COR-L47 (cell line): ENCODE measurements at regions not wholly inside any gene's neighbourhood (a gene's known extent, or its start where the extent isn't known, plus 50 kb on each side); places are given as distances from the start of the nearest gene placed in this dataset.

Experiments
- DNase-seq: peaks from one replicate; lab custom pipeline; 2025; lab: John Stamatoyannopoulos, UW

DNA sequence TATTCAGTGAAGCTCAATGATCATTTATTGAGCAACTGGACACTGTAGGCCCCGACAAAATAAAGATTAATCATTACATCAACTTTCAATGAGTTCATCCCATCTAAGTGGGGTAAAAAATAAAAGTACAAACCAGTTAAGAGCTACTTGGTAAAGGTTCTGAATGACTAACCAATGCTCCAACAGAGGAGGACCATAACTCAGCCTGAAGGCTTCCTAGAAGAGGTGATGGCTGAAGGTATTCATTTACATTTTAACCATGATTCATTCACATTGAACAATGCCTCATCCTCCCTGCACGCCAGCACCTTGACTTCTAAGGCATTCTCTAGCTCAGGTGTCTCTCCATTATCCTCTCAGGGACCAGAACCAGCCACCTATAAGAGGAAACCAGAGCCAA, 201.4 kb downstream of the ZNF462 start:
- DNase-seq, result no peak

DNA sequence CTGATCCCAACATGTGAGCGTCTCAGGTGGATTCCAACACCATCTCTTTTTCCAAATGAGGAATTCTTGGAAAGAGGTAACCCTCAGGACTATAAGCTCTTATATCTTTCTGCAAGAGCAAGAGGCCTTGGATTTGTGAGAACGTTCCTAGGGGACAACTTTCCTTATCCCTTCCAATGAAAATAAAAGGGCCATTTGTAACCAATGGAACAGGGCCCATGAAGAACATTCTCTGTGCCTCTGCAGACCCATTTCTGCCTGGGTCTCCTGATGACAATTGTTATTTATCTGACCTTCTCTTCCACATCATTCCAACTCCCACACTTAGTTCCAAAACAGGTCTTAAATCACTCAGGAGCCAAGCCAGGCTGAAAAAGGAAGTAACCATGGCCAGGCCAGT, 202.6 kb downstream of the ZNF462 start:
- DNase-seq, result no peak

DNA sequence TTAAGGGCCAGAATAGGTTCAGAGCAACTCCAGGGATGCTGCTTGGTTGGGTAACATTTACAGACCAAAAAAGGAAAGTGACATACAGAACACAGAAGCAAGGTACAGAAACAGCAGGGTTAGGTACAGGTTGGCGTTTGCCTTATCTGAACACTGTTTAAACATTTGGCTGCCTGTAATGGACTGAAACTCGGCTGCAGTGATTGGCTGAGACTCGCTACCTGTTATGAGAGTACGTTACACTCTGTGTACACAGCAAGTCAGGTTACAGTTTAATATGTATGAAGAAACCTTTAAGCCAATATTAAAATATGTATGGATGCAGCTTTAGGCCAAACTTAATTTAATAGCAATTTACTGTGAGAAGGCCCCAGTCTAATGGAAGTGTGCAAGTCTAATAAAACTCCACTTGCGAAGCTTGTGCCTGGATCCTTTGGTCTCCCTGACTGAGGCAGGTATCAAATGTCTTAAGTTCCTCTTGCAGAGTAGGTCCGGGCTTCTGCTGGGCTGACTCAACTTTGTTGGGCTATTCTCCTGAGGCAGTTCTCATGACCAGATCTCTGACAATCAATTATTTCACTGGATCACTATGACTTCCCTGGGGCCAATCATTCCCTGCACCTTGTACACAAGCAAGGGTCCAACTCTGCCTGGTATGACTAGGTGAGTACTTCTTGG, 204.9 kb downstream of the ZNF462 start:
- DNase-seq, result no peak

DNA sequence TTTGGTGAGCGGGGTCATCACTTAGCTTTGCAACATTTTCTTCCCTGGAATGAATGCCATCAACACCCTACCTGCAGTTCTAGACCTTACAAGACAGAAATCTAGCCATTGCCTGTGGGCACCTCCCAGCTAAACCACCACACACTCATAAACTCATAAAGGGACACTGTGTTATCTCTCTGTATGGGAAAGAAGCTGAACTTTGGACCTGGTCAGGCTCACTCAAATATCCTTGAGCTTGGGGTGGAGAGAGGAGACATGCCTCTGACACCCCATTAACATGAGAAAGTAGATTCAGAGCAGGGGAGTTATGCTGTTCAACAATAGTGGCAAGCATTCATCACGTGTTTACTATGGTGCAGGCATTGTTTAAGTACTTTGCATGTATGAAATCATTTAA, 205.6 kb downstream of the ZNF462 start:
- no peak for DNase-seq

DNA sequence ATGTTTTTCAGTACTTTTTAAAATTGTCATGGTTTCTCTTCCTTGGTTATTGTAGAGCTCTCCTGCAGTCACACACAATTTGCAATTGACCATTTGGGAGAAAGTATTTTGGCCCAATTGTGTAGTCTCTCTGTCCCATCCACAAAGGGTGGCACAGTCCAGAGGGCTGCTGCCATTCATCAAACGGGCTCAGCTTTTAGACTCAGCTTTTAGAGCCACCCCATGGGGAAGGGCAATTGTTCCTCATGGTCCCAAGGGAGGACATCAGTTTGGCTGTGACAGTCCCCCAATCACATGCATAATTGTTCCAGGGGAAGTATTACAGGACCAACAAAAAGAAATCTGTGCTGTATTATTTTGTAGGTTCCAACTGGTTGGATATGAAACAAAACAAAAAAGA, 207.6 kb downstream of the ZNF462 start:
- no peak for DNase-seq

DNA sequence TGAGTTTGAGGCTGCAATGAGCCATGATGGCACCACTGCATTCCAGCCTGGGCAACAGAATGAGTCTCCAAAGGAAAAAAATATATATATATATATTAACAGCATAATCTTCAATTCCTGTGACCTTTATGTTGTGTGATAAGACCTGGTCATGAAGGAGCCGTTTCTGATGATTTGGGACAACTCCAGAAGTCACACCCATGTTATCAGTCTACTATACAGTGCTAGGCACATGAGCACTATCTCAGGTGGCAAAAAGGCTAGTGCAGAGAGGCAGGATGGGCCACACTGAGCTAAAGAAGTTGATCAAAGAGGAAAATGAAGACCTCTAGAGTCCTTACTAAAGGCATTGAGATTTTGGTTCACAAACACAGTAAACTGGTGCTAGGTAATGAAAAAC, 205.0 kb upstream of the RAD23B start:
- no peak for DNase-seq

DNA sequence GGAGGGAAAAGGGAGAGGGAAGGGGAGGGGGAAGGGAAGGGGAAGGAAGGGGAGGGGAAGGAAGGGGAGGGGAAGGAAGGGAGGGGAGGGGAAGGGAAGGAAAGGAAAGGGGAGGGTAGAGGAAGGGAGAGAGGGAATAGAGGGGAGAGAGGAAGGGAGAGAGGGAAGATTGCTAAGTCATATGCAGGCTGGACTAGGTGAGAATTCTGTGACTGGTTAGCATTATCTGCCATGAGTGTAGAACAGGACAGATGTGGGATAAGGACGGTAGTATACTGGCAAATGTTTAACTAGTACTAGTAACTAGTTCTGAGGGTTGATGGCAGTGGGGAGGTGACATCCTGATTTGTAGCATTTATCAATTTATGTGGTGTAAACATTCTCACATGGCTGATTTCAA, 203.5 kb upstream of the RAD23B start:
- DNase-seq, result no peak

DNA sequence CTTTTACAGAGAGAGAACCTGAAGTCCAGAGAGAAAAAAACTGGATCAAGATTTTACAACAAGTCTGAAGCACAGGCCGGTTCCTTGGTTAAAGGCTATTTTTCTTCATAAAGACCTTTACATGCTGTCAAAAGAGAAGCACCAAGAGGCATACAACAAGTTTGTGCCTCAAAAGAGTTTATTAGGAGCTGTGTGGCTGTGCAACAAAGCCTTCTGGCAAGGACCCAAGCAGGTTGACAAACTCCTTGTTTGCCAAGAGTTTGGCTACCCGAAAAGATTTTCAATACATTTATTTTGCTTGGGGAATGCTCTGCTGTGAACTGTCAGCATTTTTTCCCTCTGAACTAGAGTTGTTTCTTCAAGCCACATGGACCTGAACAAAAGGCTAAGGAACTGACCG, 202.9 kb upstream of the RAD23B start:
- DNase-seq, result no peak

DNA sequence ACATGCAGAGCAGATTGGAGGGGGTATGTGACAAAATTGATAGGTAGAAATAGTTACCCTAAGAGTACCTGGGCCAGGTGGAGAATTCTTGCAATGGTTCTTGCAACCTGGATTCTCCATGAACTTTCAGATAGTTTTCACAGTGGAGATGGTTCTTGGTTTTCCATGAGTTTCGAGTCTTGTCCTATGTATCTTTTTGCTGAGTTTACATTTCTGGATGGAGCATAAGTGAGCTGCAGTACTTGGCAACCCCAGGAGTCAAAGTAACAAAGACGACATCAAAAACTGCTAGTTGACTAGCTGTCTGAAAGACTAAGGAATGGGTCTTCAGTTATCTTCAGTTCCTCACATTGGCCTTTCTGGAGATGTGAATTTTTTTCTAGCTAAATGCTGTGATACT, 196.6 kb upstream of the RAD23B start:
- DNase-seq, result no peak

DNA sequence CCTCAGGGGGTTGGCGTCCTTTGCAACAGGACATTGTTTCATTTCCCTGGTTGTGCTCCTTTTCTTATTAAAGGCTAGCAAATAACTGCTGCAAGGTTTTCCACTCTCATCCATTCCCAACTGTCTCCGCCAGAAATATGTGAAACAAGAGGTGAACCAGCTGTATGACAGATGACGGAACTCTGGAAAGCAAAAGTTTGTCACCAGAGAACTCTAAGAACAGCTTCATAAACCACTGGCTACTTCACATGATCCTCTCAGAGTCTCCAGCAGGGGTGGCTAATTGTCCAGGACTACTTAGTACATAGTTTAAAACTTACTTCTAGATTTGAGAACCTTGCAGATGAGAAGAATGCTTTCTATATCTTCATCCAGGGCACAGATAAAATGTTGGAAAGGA, 195.9 kb upstream of the RAD23B start:
- DNase-seq, result no peak

- DNase-seq, result no peak
Observed at GRCh38 chr9:107090218-107090617, 192.9 kb upstream of the RAD23B start.

DNA sequence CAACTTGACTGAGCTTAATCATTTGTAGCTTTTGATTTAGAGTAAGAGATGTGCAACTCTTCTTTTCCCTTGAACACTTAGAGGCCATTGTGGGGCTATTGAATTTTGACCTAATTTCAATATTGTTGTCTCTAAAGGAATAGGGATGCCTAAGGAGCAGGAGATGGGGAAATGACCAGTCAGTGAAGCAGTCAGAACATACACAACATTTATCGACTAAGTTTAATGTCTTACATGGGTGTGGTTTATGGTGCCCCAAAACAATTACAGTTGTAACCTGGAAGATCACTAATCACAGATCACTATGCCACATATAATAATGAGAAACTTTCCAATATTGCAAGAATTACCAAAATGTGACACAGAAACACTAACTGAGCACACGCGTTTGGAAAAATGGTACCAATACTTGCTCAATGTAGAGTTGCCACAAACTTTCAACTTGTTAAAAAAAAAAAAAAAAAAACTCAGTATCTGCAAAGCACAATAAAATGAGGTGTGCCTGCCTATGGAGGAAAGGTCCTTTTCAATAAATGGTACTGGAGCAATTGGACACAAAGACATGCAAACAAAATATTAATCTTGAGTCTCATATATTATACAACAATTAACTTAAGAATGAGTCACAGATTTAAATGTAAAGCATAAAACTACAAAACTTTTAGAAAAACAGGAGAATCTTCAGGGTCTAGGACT, 189.6 kb upstream of the RAD23B start:
- DNase-seq, result no peak

GRCh38 chr9:107094370-107094769, 188.7 kb upstream of the RAD23B start:
- DNase-seq, result no peak

DNA sequence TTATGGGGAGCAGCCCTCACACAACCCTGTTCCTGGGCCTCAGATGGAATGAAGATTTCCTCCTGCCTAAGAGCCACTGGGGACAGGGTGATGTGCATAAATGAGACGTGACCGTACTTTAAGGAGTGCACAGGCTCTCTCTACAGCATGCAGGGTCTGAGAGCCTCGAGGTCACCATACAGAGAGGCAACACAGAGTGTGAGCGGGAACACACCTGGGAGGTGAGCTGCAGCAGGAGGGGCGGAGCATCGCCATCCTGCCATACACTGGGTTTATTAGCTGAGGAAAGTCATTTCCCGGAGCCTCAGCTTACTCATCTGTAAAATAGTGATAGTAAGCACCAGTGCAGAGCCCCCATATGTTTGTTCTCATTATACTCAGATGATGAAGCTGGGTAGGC, 182.5 kb upstream of the RAD23B start:
- no peak for DNase-seq

GRCh38 chr9:107102011-107102410, 181.1 kb upstream of the RAD23B start:
- no peak for DNase-seq

DNA sequence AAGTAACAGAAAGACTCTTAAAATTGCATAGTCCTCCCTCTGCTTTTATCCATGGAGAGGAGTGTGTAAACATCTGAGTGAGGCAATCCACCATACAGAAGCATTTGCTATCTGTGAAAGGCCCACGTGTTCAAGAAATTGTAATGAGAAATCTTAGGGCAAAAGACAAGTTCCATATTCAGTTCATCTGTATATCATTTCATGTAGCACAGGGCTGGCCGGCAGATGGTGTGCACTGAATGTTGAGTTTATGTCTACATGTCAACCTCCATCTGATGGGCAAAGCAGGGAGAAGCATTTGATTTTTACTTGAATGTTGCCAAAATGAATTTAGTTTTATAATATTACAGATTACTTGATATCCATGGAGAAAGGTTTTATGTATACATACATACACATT, 179.5 kb upstream of the RAD23B start:
- DNase-seq, result no peak

DNA sequence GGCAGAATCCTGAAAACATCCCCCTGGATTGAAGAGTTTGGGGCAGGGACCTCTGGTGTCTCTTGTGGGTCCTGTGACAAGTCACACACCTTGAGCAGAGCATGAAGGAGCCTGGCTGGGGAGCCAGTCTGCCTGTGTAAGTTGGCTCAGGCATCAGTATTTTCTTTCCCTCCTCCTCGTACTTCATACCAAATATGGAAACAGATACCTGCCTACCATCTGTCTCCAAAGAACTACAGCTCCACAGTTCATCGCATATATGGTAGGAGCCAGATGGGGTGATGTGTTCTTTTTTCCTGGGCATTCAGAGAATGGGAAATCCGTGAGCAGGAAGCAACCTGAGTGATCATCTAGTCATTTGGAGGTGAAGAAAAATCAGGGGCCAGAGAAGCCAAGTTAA, 177.3 kb upstream of the RAD23B start:
- no peak for DNase-seq

DNA sequence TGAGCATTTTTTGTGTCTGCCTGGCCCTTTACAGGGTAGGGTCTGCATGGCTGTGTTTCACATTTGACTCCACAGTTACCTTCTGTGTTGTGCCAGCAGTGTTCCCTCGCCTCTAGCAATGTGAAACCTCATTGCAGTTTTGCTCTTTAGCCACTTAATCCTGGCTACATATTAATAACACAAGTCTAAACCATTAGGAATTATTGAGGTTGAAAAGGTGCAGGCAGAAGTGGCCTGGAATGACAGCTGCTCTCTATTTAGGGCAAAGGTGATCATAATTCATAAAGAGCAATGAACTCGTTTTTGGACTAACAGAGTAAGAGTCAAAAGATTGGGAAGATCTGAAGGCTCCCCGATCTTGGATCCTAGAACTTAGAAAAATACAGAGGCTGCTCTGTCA, 176.7 kb upstream of the RAD23B start:
- no peak for DNase-seq

DNA sequence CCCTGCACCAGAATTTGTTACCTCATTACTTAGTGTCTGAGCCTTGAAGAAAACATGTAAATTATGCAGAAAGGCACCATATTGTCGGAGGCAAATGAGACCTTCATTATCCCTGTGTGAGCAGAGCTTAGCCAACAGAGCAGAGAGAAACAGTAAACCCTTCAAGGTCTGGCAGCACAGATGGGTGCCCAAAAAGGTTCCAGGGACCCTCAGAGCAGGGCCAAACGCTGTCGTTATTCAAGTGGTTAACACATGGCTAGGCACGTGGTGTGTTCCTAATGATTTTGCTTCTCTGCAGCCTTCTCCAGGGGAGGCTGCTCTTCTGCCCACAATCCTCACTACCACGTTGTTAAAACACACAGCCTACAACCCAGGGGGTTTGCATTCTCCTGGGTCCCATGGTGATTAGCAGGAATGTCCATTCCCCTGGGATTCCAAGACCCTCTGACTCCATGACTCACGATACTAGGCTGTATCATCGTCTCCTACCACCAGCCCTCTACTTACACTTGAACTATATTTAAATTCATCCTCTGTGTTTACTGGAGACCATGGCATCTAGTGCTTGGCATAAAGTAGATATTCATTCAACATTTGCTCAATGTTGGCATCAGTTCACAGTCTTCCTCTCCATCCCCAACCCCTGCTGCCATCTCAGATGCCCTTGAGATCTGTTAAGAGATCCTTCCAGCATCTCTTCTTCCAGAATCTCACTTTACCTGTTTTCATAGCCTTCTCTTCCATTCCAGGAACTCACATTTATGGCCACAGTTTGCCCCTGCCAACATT, 174.5 kb upstream of the RAD23B start:
- no peak for DNase-seq

GRCh38 chr9:107109324-107109723, 173.8 kb upstream of the RAD23B start:
- no peak for DNase-seq

DNA sequence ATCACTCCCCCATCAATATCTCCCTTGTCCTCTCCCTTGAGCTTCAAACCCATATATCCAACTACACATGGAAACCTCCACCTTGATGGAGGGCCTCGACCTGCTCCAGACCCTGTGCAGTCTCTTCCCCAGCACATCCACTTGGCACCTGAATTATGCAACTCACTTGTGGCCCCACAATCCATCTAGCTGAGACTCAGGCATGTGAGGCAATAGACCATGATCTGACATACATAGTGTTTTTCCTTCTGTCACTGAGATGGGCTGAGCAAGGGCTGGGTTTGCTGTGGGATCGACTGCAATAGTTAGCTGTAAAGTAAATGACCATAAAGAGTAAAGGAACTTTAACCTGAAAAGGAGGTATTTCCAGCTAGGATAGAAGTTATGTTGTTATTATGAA, 172.9 kb upstream of the RAD23B start:
- no peak for DNase-seq

DNA sequence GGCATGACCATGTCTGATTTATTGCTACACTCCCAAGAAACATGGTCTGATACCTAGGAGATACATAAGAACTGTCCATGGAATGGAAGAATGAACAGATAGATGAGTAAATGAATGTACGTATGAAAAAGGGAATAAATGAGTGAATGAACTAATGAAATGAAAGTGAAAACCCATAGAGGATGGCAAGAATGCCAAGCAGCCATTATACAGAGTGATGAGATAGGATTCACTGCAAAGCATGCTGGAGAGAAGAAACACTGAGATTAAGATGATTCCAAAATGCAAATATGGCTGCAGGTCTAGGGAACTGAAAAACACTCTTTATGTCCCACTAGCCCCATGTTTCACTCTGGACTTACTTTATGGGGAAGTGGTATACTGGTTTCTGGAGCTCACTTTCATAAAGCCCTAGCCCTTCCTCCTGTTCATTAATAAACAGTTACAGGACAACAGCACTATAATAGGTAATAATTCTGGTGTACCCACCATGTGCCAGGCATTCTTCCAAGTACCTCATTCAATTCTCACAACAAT, 170.3 kb upstream of the RAD23B start:
- no peak for DNase-seq
